ELF-1 (cell line): ENCODE measurements at regions not wholly inside any gene's neighbourhood (a gene's known extent, or its start where the extent isn't known, plus 50 kb on each side); places are given as distances from the start of the nearest gene placed in this dataset.

ENCODE experiments used
- DNase-seq: peaks from one replicate; pipeline ENCODE4 v3.0.0-alpha.2; 2016; ENCODE audit warnings: low read depth, low spot score

- DNase-seq = no peak
Observed at GRCh38 chr19:29428071-29428470, 97.7 kb upstream of the VSTM2B start.

DNA sequence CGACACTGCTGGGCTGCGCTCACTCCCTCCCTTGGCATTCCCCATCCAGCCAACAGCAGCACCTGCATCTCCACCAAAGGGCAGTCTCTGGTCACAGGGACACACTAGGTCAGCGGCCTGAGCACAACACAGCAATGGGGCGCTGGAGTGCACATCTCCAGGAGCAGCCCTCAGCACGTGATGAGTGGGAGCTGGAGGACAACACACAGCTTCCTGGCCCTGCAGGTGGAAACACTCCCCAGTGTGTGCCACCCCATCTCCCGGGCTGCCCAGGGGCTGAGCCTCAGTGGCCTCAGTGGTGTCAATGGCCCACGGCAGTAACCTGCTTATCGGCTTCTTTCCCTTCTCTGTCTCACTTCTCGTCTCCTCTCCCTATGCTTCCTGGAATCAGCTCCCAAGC, 96.8 kb upstream of the VSTM2B start:
- no peak for DNase-seq

GRCh38 chr19:29429581-29429980, 96.2 kb upstream of the VSTM2B start:
- DNase-seq = no peak

- DNase-seq = no peak
Observed at GRCh38 chr19:29431332-29431731, 94.5 kb upstream of the VSTM2B start.

DNA sequence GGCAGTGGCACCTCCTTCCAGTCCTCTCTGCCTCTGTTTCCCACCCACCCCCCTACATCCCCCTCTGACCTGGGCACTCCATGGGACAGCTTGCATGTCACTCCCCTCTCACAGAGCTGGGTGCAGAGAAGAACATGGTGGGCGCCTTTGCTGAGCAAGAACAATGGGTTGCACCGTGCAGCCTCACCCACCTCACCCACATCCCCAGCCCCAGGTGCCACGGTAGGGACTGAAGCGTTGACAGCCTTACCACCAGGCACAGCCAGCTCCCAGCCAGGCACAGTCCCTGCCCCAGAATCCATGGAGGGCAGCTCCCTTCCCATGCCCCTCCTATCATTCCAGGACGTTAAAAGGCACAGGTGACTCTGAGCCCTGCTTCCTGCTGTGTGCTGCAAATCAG, 93.1 kb upstream of the VSTM2B start:
- no peak for DNase-seq

- DNase-seq = no peak
Observed at GRCh38 chr19:29436591-29437103, 89.1 kb upstream of the VSTM2B start.

DNA sequence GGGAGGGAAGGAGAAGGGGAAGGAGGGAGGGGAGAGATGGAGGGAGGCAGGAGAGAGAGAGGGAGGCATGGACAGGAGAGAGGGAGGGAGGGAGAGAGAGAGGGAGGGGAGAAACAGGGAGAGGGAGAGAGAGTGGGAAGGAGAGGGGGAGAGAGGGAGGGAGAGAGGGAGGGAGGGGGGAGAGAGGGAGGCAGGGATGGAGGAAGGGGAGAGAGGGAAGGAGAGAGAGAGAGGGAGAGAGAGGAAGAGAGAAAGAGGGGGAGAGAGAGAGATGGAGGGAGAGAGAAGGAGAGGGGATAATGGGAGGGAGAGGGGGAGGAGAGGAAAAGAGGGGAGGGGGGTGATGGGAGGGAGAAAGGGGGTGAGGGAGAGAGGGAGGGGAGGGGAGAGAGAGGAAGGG, 86.8 kb upstream of the VSTM2B start:
- DNase-seq = no peak

- DNase-seq = no peak
Observed at GRCh38 chr19:29439688-29440550, 85.9 kb upstream of the VSTM2B start.

DNA sequence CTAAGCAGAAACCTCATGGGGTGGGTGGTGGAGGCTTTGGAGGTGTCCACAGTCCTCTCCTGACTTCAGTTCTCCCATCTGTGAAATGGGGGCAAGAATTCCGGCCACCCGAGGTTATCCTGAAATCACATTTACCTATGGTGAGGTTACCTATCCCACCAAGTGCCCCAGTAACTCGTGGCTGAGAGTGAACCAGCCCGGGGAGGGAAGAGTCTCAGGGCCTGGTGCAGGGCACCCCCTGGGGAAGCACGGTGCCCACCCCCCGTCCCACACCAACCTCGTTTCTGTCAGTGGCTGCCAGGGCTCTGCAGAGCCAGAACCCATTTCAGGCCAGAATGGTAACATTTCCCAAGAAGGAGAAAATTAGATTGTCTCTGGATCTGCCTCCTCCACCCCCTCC, 83.7 kb upstream of the VSTM2B start:
- no peak for DNase-seq

DNA sequence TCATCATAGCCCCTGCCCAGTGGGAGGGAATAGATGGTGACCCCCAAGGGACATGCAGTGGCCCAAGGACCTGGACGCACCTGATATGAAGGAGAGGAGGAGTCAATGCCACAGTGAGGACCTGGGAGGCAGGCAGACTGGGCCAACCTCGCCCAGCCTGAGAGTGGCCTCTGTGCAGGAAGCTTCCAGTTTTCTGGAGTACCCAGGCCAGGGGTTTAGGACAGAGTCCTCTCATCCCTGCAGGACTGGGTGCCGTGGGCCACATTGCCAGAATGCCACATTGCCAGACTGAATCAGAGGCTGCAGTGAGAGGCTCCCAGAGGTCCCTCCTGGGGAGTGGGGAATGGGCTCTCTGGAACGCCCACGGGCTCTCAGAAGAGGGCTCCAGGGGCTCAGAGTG, 82.9 kb upstream of the VSTM2B start:
- DNase-seq = no peak

DNA sequence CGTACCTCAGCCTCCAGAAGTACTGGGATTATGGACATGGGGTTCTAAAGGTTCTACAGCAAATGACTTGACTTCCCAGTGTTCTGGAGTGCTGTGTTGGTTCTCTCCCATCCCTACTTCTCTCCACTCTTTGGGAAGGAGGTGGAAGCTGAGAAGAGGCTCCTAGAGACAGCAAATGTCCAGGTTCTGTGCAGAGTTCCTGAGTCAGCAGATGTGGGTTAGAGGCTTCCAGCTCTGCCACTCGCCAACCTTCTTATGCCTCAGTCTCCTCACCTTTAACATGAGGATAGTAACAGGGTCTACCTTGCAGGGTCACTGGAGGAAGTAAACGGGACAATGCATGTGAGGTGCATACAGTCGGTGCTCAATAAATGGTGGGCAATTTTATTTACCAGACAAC, 80.5 kb upstream of the VSTM2B start:
- no peak for DNase-seq

DNA sequence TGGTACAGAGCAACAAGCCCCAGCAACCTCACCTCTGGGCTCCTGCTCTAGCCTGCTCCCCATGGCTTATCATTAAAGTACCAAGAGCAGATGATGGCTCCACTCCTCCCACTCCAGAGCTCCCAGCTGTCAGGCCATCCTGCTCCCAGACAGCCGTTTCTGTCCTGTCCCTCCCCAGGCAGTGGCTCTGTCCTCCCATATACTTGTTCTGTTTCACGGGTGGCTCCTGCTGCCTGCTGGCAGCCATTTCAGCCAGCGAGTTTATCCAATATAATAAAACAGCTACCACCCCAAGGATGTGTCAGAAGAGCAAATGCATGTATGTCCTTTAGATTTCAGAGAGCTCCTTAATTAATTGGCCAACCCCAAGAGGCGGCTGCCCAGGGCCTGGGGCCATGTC, 79.4 kb upstream of the VSTM2B start:
- no peak for DNase-seq

DNA sequence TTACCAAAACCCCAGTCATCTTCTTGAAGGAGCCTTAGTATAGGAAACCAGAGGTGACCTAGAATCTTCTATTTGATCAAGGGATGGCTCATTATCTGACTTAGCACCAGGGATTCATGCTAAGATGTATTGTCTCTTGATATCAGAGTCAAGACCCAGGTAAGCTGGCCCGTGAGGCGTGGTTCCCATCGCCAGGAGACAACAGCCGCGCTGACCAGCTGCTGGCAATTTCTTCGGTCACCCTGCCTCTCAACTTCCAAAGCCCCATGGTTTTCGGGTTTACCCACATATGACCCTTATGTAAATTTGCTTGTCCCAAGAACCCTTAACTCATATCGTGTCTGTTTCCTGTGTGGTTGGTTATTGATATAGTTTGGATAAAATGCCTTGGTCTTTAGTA, 77.7 kb upstream of the VSTM2B start:
- no peak for DNase-seq

- DNase-seq = no peak
Observed at GRCh38 chr19:29449371-29449770, 76.4 kb upstream of the VSTM2B start.

DNA sequence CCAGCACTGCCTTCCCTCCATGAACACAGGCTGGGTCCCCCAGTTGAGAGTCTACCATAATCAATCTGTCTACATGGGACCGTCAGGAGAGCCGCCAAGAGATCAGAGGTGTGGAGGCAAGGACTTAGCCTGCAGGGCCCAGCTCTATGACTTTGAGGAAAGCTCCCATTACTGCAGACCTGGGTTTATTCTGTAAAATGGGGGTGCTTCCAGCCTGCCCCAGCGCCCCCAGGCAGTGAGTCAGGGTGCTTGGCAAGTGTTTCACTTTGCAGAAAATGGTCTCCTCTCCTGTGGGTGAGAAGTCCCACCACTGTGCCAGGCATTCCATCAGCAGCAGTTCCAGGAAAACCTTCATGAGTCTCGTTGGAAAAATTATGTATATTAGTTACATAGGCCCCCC, 75.5 kb upstream of the VSTM2B start:
- no peak for DNase-seq

DNA sequence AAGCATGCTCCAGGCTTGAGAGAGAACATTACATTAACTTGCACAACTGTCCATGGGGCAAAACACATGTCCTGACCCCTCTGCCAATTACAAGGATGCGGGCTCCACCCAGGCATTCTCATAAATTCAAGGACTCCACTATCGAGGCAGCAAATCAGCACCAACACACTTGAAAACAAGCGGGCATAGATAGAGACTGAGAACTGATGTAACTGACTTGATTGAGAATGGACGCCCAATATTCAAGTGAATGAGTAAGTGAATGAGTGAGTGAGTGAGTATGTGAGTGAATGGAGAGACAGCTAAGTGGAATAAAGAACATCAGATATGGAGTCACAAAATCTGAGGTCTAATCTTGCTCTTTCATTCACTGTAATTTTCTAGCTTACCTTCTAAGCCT, 75.0 kb upstream of the VSTM2B start:
- no peak for DNase-seq

DNA sequence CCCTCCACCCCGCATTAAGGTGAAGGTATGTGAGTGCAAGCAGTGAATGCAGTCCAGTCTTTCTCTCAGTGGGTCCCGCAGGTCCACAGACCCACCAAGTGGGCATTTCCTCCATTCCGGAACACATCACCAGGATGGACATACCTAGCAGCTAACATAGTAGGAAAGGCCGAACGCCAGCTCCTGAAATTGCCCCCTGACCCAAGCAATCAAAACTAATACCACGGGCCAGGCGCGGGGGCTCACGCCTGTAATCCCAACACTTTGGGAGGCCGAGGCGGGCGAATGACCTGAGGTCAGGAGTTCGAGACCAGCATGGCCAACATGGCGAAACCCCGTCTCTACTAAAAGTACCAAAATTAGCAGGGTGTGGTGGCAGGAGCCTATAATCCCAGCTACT, 71.7 kb upstream of the VSTM2B start:
- no peak for DNase-seq

- no peak for DNase-seq
Observed at GRCh38 chr19:29457413-29457812, 68.4 kb upstream of the VSTM2B start.

DNA sequence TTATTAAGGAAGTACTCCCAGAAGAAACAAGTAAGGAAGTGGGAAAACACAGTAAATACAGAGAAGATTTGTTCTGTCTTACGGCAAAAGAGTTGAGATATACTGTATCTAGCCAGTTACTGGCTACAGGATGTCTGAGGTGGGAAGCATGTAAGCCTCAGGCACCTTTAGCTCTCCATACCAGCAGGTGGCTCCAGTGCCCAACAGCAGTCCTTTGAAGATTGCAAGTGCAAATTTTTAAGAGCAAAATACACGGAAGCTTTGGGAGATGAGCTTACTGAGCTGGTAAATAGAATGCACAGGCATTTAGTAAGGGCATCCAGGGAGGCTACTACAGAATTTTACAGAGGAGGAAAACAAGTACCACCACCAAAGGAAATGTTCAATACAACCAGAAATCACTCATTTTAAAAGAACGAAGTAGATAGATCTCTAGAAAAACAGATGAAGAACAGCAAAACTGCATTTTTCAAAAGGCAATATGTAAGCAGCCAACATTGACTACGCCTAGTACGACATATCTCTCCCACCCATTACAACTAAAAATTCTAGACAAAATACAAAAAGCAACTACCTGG, 57.9 kb upstream of the VSTM2B start:
- DNase-seq = peak; percentile 49

DNA sequence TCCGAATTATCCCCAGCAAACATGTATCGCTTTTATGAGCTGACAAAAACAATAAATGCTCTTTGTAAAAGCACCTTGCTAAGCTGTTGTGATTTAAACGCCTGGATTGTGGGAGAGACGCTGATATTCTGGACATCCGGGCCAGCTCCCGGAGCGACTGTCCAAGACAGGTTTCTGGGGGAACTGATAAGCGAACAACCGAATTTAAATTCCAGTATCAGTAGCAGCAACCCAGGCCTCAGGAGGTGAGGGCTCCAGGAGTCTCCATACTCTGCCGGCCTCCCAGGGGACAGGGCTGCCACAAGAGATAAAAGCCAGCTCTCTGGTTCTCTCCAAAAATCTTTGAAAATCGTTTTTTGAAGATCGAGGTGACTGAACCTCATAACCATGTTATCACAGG, 50.3 kb upstream of the VSTM2B start:
- DNase-seq = no peak
